ENCODE measurements at regions not wholly inside any gene's neighbourhood (a gene's known extent, or its start where the extent isn't known, plus 50 kb on each side); places are given as distances from the start of the nearest gene placed in this dataset.
"Not testable (repeated sequence)": the region's sequence is repeated elsewhere in the genome, so short reads cannot be mapped to it uniquely, and the experiment has no call there.

DNA sequence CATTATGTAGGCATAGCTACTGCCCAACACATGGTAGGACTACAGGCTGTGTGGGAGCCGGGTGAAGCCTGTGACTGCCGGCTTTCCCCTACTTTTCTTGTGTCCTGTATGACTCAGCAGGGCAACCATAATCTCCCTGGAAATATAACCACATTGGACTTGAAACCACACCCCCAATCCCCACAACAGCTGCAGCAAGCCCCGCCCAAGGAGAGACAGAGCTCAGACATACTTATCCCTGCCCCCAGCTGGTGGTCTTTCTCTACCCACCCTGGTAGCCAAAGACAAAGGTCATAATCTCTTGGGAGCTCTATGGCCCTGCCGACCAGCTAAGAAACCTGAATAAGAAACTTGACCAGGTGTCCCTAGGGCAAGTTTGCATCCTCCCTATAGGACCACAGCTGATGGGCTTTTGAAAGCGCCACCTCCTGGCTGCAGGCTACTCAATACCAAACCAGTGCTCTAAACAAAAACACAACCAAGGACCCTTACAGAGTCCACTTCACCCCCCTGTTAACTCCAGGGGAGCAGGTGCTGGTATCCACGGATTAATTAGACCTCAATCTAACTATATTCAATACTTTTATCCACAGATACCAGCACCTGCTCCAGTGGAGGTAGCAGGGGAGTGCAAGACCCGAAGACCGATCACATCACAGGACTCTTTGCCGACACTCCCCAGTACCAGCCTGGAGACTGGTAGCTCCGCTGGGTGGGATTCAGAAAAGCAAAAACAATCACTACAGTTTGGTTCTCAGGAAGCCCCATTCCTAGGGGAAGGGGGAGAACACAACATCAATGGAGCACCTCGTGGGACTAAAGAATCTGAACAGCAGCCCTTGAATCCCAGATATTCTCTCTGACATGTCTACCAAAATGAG lies 91.2 kb downstream of the IRX5 start:
- Histone ChIP-seq H3K4me3 (peak overlapping the region; percentile 34; the same call in 1 of the 2 replicates), H3K27me3 (ENCODE audit: insufficient read depth) (no peaks in the 10 kb centered on the region), H3F3A (replicated peaks; ENCODE audit: low read depth) (no peaks in the 10 kb centered on the region), H3K9me2 (ENCODE audit: insufficient read depth) (no peaks in the 10 kb centered on the region), H3K79me2 (replicated peaks; ENCODE audit: insufficient read depth) (no peaks in the 10 kb centered on the region), H3K27ac (ENCODE audit: low read depth) (no peak overlapping the region), H3K4me2 (no peak overlapping the region), H3K36me3 (ENCODE audit: insufficient read depth) (no peaks in the 10 kb centered on the region), H2AFZ (peak overlapping the region; percentile 50; the same call in 1 of the 2 replicates), H3K4me1 (ENCODE audit: insufficient read depth) (no peaks in the 10 kb centered on the region), H4K20me1 (replicated peaks; ENCODE audit: insufficient read depth) (no peaks in the 10 kb centered on the region)
- Mint-ChIP-seq H3K9me3 (peaks cover 11% of the 10 kb centered on the region), H3K36me3 (ENCODE audit: low read depth) (peaks cover 2% of the 10 kb centered on the region; the same call in 1 of the 3 replicates), H3K27me3 (ENCODE audit: insufficient read depth, low read depth, poor library complexity) (peaks cover 5% of the 10 kb centered on the region), H3K4me3 (peak overlapping the region; percentile 49; the same call in 2 of the 3 replicates), H3K4me1 (no peaks in the 10 kb centered on the region; the same call in 2 of the 3 replicates), H3K27ac (peak overlapping the region; percentile 91)
- TF ChIP-seq, protein P1, sequence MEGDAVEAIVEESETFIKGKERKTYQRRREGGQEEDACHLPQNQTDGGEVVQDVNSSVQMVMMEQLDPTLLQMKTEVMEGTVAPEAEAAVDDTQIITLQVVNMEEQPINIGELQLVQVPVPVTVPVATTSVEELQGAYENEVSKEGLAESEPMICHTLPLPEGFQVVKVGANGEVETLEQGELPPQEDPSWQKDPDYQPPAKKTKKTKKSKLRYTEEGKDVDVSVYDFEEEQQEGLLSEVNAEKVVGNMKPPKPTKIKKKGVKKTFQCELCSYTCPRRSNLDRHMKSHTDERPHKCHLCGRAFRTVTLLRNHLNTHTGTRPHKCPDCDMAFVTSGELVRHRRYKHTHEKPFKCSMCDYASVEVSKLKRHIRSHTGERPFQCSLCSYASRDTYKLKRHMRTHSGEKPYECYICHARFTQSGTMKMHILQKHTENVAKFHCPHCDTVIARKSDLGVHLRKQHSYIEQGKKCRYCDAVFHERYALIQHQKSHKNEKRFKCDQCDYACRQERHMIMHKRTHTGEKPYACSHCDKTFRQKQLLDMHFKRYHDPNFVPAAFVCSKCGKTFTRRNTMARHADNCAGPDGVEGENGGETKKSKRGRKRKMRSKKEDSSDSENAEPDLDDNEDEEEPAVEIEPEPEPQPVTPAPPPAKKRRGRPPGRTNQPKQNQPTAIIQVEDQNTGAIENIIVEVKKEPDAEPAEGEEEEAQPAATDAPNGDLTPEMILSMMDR (conservative IDR thresholded peaks at IDR 0.05; ENCODE audit: low read depth in 2 of 2): peak; percentile 69 to 71
- TF ChIP-seq ZNF331 (CRISPR knock-in tag; IDR thresholded peaks at IDR 0.05; ENCODE audit: low read depth): no peak
- peak; percentile 68 for DNase-seq (ENCODE audit: low spot score)
- ATAC-seq: peak; percentile 95

DNA sequence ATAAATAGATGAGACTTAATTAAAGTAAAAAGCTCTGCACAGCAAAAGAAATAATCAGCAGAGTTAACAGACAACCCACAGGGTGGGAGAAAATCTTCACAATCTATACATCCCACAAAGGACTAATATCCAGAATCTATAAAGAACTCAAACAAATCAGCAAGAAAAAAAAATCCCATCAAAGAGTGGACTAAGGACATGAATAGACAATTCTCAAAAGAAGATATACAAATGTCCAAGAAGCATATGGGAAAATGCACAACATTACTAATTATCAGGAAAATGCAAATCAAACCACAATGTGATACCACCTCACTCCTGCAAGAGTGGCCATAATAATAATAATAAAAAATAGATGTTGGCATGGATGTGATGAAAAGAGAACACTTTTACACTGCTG lies 96.6 kb downstream of the IRX5 start:
- H3K36me3 Mint-ChIP-seq (ENCODE audit: low read depth); H4K20me1 ChIP-seq (replicated peaks; ENCODE audit: insufficient read depth); H3K4me2 ChIP-seq; H3K4me1 Mint-ChIP-seq; DNase-seq (ENCODE audit: low spot score); H3F3A ChIP-seq (replicated peaks; ENCODE audit: low read depth); ATAC-seq; H3K4me1 ChIP-seq (ENCODE audit: insufficient read depth); H3K27me3 ChIP-seq (ENCODE audit: insufficient read depth); H3K27me3 Mint-ChIP-seq (ENCODE audit: insufficient read depth, low read depth, poor library complexity); H3K79me2 ChIP-seq (replicated peaks; ENCODE audit: insufficient read depth); H3K9me2 ChIP-seq (ENCODE audit: insufficient read depth); H2AFZ ChIP-seq; H3K27ac ChIP-seq (ENCODE audit: low read depth); H3K27ac Mint-ChIP-seq; H3K4me3 Mint-ChIP-seq; H3K9me3 Mint-ChIP-seq; H3K4me3 ChIP-seq; H3K36me3 ChIP-seq (ENCODE audit: insufficient read depth): not testable (repeated sequence)

DNA sequence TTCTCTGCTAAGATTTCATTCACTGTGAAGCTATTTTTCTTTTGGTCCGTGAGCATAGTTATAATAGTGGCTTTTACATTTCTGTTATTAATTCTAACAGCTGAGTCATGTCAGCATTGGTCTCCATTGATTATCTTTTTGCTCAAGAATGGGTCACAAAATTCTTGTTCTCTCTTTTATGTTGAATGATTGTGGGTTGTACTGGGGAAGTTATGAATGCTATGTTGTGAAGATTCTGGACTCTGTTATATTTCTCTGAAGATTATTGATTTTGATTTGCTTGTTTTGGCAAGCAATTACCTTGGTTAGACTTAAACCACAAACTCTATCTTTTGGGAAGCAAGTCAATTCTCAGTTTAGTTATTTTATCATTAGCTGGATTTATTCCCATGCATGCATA lies 98.8 kb downstream of the IRX5 start:
- Histone ChIP-seq H3K4me2 (no peak overlapping the region), H3K27me3 (ENCODE audit: insufficient read depth) (no peaks in the 10 kb centered on the region), H3F3A (replicated peaks; ENCODE audit: low read depth) (no peaks in the 10 kb centered on the region), H3K27ac (ENCODE audit: low read depth) (no peak overlapping the region), H4K20me1 (replicated peaks; ENCODE audit: insufficient read depth) (no peaks in the 10 kb centered on the region), H3K36me3 (ENCODE audit: insufficient read depth) (no peaks in the 10 kb centered on the region), H3K4me1 (ENCODE audit: insufficient read depth) (no peaks in the 10 kb centered on the region), H2AFZ (no peak overlapping the region), H3K4me3 (no peak overlapping the region), H3K79me2 (replicated peaks; ENCODE audit: insufficient read depth) (no peaks in the 10 kb centered on the region), H3K9me2 (ENCODE audit: insufficient read depth) (0 out of 2 replicates have a peak, but pooled peaks cover 3% of the 10 kb centered on the region)
- no peaks in the 10 kb centered on the region for H3K36me3 Mint-ChIP-seq (ENCODE audit: low read depth)
- ATAC-seq (no peak), DNase-seq (ENCODE audit: low spot score) (no peak)
- peaks cover 4% of the 10 kb centered on the region for H3K27me3 Mint-ChIP-seq (ENCODE audit: insufficient read depth, low read depth, poor library complexity)
- H3K4me3 Mint-ChIP-seq: no peak overlapping the region
- no peaks in the 10 kb centered on the region for H3K4me1 Mint-ChIP-seq
- peaks cover 3% of the 10 kb centered on the region; the same call in 1 of the 3 replicates for H3K9me3 Mint-ChIP-seq
- no peak overlapping the region for H3K27ac Mint-ChIP-seq
- TF ChIP-seq ZNF331 (CRISPR knock-in tag; IDR thresholded peaks at IDR 0.05; ENCODE audit: low read depth): no peak
- no peak for TF ChIP-seq POLR2AphosphoS5 (IDR thresholded peaks at IDR 0.05; ENCODE audit: low read depth)
- no peak for TF ChIP-seq NANOG (IDR thresholded peaks at IDR 0.05; ENCODE audit: borderline replicate concordance)
- TF ChIP-seq EZH2 (IDR thresholded peaks at IDR 0.05; ENCODE audit: low read depth, unreplicated experiment): no peak
- no peak for TF ChIP-seq EZH2phosphoT487 (IDR thresholded peaks at IDR 0.05; ENCODE audit: unreplicated experiment)
- TF ChIP-seq, protein P2, sequence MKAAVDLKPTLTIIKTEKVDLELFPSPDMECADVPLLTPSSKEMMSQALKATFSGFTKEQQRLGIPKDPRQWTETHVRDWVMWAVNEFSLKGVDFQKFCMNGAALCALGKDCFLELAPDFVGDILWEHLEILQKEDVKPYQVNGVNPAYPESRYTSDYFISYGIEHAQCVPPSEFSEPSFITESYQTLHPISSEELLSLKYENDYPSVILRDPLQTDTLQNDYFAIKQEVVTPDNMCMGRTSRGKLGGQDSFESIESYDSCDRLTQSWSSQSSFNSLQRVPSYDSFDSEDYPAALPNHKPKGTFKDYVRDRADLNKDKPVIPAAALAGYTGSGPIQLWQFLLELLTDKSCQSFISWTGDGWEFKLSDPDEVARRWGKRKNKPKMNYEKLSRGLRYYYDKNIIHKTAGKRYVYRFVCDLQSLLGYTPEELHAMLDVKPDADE (IDR thresholded peaks at IDR 0.05): no peak
- no peak for TF ChIP-seq ZNF114 (CRISPR knock-in tag; IDR thresholded peaks at IDR 0.05)
- TF ChIP-seq STAT1 (IDR thresholded peaks at IDR 0.05; ENCODE audit: unreplicated experiment): no peak
- TF ChIP-seq, protein P1 (conservative IDR thresholded peaks at IDR 0.05; ENCODE audit: low read depth in 2 of 2): no peak
- TF ChIP-seq CREB1 (CRISPR knock-in tag; IDR thresholded peaks at IDR 0.05; ENCODE audit: low read depth): no peak
